ENCODE measurements at regions not wholly inside any gene's neighbourhood (a gene's known extent, or its start where the extent isn't known, plus 50 kb on each side); places are given as distances from the start of the nearest gene placed in this dataset.

DNA sequence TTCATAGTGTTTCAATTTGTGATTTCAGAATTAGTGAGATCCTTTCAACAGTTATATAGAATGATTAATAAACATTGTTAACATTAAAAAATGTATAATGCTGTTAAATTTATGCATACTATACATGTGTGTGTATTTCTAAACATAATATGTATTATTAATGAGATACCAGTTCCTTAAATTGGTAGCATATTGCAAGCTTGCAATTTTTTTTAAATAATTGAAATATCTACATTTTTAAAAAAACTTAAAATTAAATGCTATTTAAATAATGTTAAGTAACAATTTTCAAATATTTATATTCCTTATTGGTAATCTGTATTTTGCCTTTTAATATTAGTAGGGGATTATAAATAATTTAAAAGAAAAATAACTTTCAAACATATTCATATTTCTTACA lies 1479.5 kb upstream of the PCDH7 start:
- ChIA-PET CTCF (no interaction called here), POLR2A (no interaction called here)
- H3K27ac ChIP-seq (ENCODE audit: low read length) = no peak overlapping the region
- TF ChIP-seq, protein P1, sequence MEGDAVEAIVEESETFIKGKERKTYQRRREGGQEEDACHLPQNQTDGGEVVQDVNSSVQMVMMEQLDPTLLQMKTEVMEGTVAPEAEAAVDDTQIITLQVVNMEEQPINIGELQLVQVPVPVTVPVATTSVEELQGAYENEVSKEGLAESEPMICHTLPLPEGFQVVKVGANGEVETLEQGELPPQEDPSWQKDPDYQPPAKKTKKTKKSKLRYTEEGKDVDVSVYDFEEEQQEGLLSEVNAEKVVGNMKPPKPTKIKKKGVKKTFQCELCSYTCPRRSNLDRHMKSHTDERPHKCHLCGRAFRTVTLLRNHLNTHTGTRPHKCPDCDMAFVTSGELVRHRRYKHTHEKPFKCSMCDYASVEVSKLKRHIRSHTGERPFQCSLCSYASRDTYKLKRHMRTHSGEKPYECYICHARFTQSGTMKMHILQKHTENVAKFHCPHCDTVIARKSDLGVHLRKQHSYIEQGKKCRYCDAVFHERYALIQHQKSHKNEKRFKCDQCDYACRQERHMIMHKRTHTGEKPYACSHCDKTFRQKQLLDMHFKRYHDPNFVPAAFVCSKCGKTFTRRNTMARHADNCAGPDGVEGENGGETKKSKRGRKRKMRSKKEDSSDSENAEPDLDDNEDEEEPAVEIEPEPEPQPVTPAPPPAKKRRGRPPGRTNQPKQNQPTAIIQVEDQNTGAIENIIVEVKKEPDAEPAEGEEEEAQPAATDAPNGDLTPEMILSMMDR (IDR thresholded peaks at IDR 0.05) = no peak
- TF ChIP-seq POLR2AphosphoS5 (IDR thresholded peaks at IDR 0.05; ENCODE audit: low read depth, low read length) = no peak
- TF ChIP-seq SIN3A (IDR thresholded peaks at IDR 0.05; ENCODE audit: borderline replicate concordance, insufficient read depth, low read depth, low read length) = no peak
- TF ChIP-seq, protein P2, sequence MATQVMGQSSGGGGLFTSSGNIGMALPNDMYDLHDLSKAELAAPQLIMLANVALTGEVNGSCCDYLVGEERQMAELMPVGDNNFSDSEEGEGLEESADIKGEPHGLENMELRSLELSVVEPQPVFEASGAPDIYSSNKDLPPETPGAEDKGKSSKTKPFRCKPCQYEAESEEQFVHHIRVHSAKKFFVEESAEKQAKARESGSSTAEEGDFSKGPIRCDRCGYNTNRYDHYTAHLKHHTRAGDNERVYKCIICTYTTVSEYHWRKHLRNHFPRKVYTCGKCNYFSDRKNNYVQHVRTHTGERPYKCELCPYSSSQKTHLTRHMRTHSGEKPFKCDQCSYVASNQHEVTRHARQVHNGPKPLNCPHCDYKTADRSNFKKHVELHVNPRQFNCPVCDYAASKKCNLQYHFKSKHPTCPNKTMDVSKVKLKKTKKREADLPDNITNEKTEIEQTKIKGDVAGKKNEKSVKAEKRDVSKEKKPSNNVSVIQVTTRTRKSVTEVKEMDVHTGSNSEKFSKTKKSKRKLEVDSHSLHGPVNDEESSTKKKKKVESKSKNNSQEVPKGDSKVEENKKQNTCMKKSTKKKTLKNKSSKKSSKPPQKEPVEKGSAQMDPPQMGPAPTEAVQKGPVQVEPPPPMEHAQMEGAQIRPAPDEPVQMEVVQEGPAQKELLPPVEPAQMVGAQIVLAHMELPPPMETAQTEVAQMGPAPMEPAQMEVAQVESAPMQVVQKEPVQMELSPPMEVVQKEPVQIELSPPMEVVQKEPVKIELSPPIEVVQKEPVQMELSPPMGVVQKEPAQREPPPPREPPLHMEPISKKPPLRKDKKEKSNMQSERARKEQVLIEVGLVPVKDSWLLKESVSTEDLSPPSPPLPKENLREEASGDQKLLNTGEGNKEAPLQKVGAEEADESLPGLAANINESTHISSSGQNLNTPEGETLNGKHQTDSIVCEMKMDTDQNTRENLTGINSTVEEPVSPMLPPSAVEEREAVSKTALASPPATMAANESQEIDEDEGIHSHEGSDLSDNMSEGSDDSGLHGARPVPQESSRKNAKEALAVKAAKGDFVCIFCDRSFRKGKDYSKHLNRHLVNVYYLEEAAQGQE (IDR thresholded peaks at IDR 0.05; ENCODE audit: insufficient read depth in 1 of 2, low read depth in 2 of 2, low read length in 1 of 2) = no peak
- no peak for TF ChIP-seq TCF7L2 (IDR thresholded peaks at IDR 0.05; ENCODE audit: low read depth, low read length)
- no peaks in the 10 kb centered on the region for H3K4me1 ChIP-seq (ENCODE audit: control insufficient read depth, insufficient read depth, low read length)
- ATAC-seq (no peak), DNase-seq (ENCODE audit: low read depth, low spot score) (no peak)
- in situ Hi-C loops (cut with HindIII; ENCODE audit: low pct_unique_long_range_greater_than_20kb, low sequenced_read_pairs) (no loop called here), intact Hi-C loops (cut with micrococcal nuclease; ENCODE audit: unreplicated experiment) (no loop called here)
- no TSS peak for BruUV-seq (replicated peaks)
- no peak overlapping the region for H3K4me3 ChIP-seq (ENCODE audit: low read depth in 2 of 2, low read length in 2 of 2)
- H3K9me3 ChIP-seq (ENCODE audit: control insufficient read depth, insufficient read depth, low read depth, low read length) = no peaks in the 10 kb centered on the region
- no peaks in the 10 kb centered on the region for H3K36me3 ChIP-seq (ENCODE audit: control insufficient read depth, insufficient read depth, low read length)
- no peaks in the 10 kb centered on the region for H3K27me3 ChIP-seq (ENCODE audit: control insufficient read depth, insufficient read depth, low read length)

DNA sequence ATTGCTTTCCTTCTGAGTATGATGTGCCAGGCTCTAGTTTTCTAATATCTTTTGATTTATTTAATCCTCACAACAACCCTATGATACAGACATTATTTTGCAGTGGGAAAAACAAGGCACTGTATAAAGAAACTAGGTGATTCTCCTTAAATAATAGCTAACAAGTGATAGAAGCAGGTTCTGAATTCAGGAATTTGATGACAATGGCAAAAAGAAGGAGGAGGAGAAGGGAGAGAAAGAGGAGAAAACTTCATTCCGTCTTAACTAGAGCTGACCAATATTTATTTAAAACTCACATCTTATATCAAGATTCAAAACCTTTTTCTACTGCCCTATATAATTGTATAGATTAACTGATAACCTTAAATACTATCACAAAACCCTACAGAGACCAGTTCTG lies 1477.1 kb upstream of the PCDH7 start:
- ATAC-seq (no peak), DNase-seq (ENCODE audit: low read depth, low spot score) (no peak)
- no peaks in the 10 kb centered on the region for H3K4me1 ChIP-seq (ENCODE audit: control insufficient read depth, insufficient read depth, low read length)
- CTCF ChIA-PET = no interaction called here
- in situ Hi-C loops (cut with HindIII; ENCODE audit: low pct_unique_long_range_greater_than_20kb, low sequenced_read_pairs) (no loop called here), intact Hi-C loops (cut with micrococcal nuclease; ENCODE audit: unreplicated experiment) (no loop called here)
- no TSS peak for BruUV-seq (replicated peaks)
- POLR2A ChIA-PET = no interaction called here
- H3K4me3 ChIP-seq (ENCODE audit: low read depth in 2 of 2, low read length in 2 of 2) = no peak overlapping the region
- no peaks in the 10 kb centered on the region for H3K27me3 ChIP-seq (ENCODE audit: control insufficient read depth, insufficient read depth, low read length)
- TF ChIP-seq POLR2AphosphoS5 (IDR thresholded peaks at IDR 0.05; ENCODE audit: low read depth, low read length) (no peak), SIN3A (IDR thresholded peaks at IDR 0.05; ENCODE audit: borderline replicate concordance, insufficient read depth, low read depth, low read length) (no peak), TCF7L2 (IDR thresholded peaks at IDR 0.05; ENCODE audit: low read depth, low read length) (no peak)
- TF ChIP-seq, protein P1 (IDR thresholded peaks at IDR 0.05) = no peak
- TF ChIP-seq, protein P2 (IDR thresholded peaks at IDR 0.05; ENCODE audit: insufficient read depth in 1 of 2, low read depth in 2 of 2, low read length in 1 of 2) = no peak
- H3K9me3 ChIP-seq (ENCODE audit: control insufficient read depth, insufficient read depth, low read depth, low read length) = no peaks in the 10 kb centered on the region
- no peaks in the 10 kb centered on the region for H3K36me3 ChIP-seq (ENCODE audit: control insufficient read depth, insufficient read depth, low read length)
- H3K27ac ChIP-seq (ENCODE audit: low read length) = no peak overlapping the region

Measured in Panc1 (cell line).